Activated CD8-positive, alpha-beta T cell treated with anti-CD3 and anti-CD28 coated beads for 36 hours (primary cell): ENCODE measurements at regions not wholly inside any gene's neighbourhood (a gene's known extent, or its start where the extent isn't known, plus 50 kb on each side); places are given as distances from the start of the nearest gene placed in this dataset.

Experiments
- ATAC-seq: fragments of 200-7000 bp; cut with Tn5 transposase; one replicate; pipeline ENCODE4 v1.10.0; 2021; ENCODE audit warnings: mild to moderate bottlenecking, moderate library complexity
- CTCF ChIA-PET: fragments of 350-600 bp; sonication (Branson Sonifier 250); formaldehyde crosslinking; loops from one replicate; lab custom pipeline; 2021; ENCODE audit warnings: antibody characterized with exemption; lab: Charles Lee
- POLR2A ChIA-PET: fragments of 350-600 bp; sonication (Branson Sonifier 250); formaldehyde crosslinking; loops from one replicate; lab custom pipeline; 2021; ENCODE audit warnings: antibody characterized with exemption; lab: Charles Lee
- DNase-seq: peaks from one replicate; pipeline ENCODE4 v3.0.0-alpha.2; 2020
- H3K27ac Mint-ChIP-seq: one replicate; pipeline ENCODE4 v1.8.0; 2021; ENCODE audit warnings: mild to moderate bottlenecking, mixed read lengths
- H3K27me3 Mint-ChIP-seq: one replicate; pipeline ENCODE4 v1.8.0; 2021; ENCODE audit warnings: mixed read lengths
- H3K36me3 Mint-ChIP-seq: one replicate; pipeline ENCODE4 v1.8.0; 2021; ENCODE audit warnings: low read depth, mixed read lengths
- H3K4me1 Mint-ChIP-seq: one replicate; pipeline ENCODE4 v1.8.0; 2021; ENCODE audit warnings: low read depth, mixed read lengths
- H3K4me3 Mint-ChIP-seq: one replicate; pipeline ENCODE4 v1.8.0; 2021; ENCODE audit warnings: mild to moderate bottlenecking, moderate library complexity, mixed read lengths
- H3K9me3 Mint-ChIP-seq: one replicate; pipeline ENCODE4 v1.8.0; 2021; ENCODE audit warnings: mixed read lengths
- intact Hi-C: fragments of 100-400 bp; cut with micrococcal nuclease; formaldehyde crosslinking; loops from one replicate; pipeline ENCODE4 v1.10.0; 2022
- TF ChIP-seq, protein P1 (sequence below): fragments of 200-600 bp; IDR thresholded peaks from one replicate; pipeline ENCODE4 v1.8.0; 2022; ENCODE audit warnings: antibody characterized with exemption, mild to moderate bottlenecking

DNA sequence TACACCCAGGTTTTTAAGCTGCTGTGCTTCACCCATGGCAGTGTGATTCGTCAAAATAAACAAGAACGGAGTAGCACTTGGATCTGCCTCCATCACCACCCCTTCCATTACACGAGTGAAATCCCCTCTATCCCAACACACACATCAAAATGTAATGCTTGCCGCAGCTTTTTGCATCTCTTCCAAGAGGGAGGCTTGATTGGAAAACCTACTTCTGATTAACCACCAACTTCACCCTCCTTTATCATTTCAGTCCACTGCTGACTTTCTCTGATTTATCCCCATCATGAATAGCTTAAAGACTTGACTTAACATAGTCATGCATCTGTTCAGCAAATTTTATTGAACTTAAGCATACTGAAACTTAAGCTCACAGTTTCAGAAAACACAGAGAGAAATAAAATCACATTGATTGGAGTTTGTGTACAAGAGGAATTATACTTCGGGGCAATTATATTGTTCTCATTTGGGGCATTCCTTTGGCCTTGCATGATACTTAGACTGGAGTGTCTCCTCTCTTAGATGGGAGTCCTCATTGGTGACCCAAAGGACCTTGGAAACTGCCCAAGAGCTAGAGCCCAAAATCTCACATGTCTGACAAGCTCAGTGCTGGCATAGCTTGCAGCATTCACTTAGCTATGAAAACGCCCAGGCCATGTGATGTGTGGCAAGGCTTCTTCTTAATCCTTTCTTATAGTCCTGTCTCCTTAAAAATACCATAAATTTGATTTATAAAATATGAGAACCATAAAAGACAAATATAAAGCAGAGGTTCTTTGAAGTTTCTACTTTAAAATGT lies 124.3 kb upstream of the UMPS start:
- Mint-ChIP-seq H3K27ac (no peak overlapping the region), H3K9me3 (no peaks in the 10 kb centered on the region), H3K36me3 (no peaks in the 10 kb centered on the region), H3K4me1 (no peaks in the 10 kb centered on the region), H3K4me3 (no peak overlapping the region), H3K27me3 (peaks cover 14% of the 10 kb centered on the region)
- ChIA-PET POLR2A (interaction anchor here (0.6 kb wide), 1 partner anchor 13 kb away, joined by 3 read pairs; no protein-coding TSS in a partner anchor), CTCF (interaction anchor here (0.9 to 1.4 kb wide), 2 partner anchors 11 to 82 kb away, joined by 3 to 4 read pairs; no protein-coding TSS in a partner anchor)
- DNase-seq, result no peak
- TF ChIP-seq, protein P1, sequence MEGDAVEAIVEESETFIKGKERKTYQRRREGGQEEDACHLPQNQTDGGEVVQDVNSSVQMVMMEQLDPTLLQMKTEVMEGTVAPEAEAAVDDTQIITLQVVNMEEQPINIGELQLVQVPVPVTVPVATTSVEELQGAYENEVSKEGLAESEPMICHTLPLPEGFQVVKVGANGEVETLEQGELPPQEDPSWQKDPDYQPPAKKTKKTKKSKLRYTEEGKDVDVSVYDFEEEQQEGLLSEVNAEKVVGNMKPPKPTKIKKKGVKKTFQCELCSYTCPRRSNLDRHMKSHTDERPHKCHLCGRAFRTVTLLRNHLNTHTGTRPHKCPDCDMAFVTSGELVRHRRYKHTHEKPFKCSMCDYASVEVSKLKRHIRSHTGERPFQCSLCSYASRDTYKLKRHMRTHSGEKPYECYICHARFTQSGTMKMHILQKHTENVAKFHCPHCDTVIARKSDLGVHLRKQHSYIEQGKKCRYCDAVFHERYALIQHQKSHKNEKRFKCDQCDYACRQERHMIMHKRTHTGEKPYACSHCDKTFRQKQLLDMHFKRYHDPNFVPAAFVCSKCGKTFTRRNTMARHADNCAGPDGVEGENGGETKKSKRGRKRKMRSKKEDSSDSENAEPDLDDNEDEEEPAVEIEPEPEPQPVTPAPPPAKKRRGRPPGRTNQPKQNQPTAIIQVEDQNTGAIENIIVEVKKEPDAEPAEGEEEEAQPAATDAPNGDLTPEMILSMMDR, result no peak
- intact Hi-C loops, result no loop called here
- no peak for ATAC-seq

GRCh38 chr3:124607163-124607562 lies 123.1 kb upstream of the UMPS start:
- POLR2A ChIA-PET, result no interaction called here
- intact Hi-C loops, result no loop called here
- no peak for ATAC-seq
- TF ChIP-seq, protein P1, result no peak
- Mint-ChIP-seq H3K36me3 (no peaks in the 10 kb centered on the region), H3K4me1 (no peaks in the 10 kb centered on the region), H3K9me3 (no peaks in the 10 kb centered on the region), H3K27ac (no peak overlapping the region), H3K27me3 (peaks cover 11% of the 10 kb centered on the region), H3K4me3 (no peak overlapping the region)
- CTCF ChIA-PET, result no interaction called here
- DNase-seq, result no peak

DNA sequence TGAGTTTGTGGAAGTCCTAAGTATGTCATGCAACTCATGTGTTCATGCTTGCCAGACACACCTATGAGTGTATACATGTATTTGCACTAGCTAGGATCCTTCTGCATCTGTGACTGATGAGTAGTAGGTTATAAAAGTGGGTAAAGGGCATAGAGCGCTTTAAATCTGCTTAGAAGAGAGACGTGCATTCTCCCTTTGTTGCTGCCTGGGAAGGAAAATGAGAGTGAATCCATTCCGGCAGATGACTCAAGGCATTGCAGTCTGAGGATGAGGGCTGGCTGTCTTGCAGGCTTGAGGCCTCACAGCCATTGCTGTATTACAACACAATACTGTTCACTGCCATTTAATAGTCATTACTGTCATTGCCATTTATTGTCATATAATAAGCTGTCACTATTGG lies 120.8 kb upstream of the UMPS start:
- no peak for DNase-seq
- intact Hi-C loops, result no loop called here
- TF ChIP-seq, protein P1, result no peak
- ATAC-seq, result no peak
- H3K27me3 Mint-ChIP-seq, result peaks cover 3% of the 10 kb centered on the region
- no peaks in the 10 kb centered on the region for H3K4me1 Mint-ChIP-seq
- no peak overlapping the region for H3K4me3 Mint-ChIP-seq
- no peak overlapping the region for H3K27ac Mint-ChIP-seq
- ChIA-PET CTCF (no interaction called here), POLR2A (no interaction called here)
- H3K9me3 Mint-ChIP-seq, result no peaks in the 10 kb centered on the region
- no peaks in the 10 kb centered on the region for H3K36me3 Mint-ChIP-seq

DNA sequence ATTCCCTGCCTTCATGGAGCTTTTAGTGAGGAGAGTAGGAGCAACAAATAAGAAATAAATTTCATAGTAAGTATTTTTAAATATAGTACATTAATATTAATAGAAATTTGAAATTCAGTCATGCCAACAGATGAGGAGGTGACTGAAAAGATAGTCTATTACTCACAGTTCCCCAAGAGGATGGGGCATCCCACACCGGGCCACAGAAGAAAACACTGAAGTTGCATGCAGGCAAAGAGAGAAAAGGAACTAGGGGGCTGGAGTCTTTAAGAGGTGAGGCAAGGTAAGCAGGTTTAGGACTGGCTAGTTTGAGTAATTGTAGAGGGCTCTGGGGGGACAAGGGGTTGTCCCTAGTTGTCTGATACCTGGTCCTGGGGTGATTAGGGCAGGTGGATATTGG lies 120.1 kb upstream of the UMPS start:
- Mint-ChIP-seq H3K9me3 (no peaks in the 10 kb centered on the region), H3K27ac (no peak overlapping the region), H3K4me3 (no peak overlapping the region), H3K4me1 (no peaks in the 10 kb centered on the region), H3K27me3 (peaks cover 3% of the 10 kb centered on the region), H3K36me3 (no peaks in the 10 kb centered on the region)
- intact Hi-C loops, result no loop called here
- ATAC-seq (no peak), DNase-seq (no peak)
- TF ChIP-seq, protein P1, result no peak
- POLR2A ChIA-PET, result no interaction called here
- CTCF ChIA-PET, result no interaction called here

DNA sequence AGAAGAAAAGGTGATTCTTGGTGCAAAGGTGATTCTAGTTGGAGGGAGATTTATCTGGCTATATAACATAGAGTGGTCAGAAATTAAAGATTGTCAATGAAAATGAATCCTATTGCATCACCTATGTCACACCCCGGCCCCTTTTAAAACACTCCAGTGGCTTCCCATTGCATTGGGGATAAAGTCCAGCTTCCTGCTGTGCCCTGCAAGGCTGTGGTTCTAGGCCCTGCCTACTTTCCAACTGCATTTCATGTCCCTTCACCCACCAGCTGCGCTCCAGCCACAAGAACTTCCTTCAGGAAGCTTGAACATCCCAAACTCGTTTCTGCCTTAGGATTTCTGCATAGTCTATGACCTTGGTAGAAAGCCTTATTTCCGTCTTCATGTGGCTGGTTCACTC lies 118.7 kb upstream of the UMPS start:
- H3K4me1 Mint-ChIP-seq, result peaks cover 9% of the 10 kb centered on the region
- TF ChIP-seq, protein P1, result no peak
- H3K27ac Mint-ChIP-seq, result no peak overlapping the region
- intact Hi-C loops, result no loop called here
- no peaks in the 10 kb centered on the region for H3K9me3 Mint-ChIP-seq
- DNase-seq (no peak), ATAC-seq (no peak)
- H3K36me3 Mint-ChIP-seq, result no peaks in the 10 kb centered on the region
- ChIA-PET POLR2A (no interaction called here), CTCF (interaction anchor here (1.2 to 2.7 kb wide), 2 partner anchors 51 to 77 kb away, joined by 5 to 9 read pairs; no protein-coding TSS in a partner anchor)
- H3K4me3 Mint-ChIP-seq, result no peak overlapping the region
- H3K27me3 Mint-ChIP-seq, result no peaks in the 10 kb centered on the region
